Stimulated activated naive CD8-positive, alpha-beta T cell treated with anti-CD3 and anti-CD28 coated beads, Interleukin-15, amount 100 ng/mL, for 72 hours (primary cell): ENCODE measurements at regions not wholly inside any gene's neighbourhood (a gene's known extent, or its start where the extent isn't known, plus 50 kb on each side); places are given as distances from the start of the nearest gene placed in this dataset.

Experiments used
- ATAC-seq: fragments of 150-1000 bp; cut with Tn5 transposase; 2 replicates; pipeline ENCODE4 v1.10.0; 2021; ENCODE audit warnings: mild to moderate bottlenecking, moderate library complexity
- DNase-seq, 2 donors: peaks; one replicate each; pipeline ENCODE4 v3.0.0; 2021 to 2022
- H3K27ac Mint-ChIP-seq, 2 donors: one replicate each; pipeline ENCODE4 v1.8.0; 2022; ENCODE audit warnings: mild to moderate bottlenecking in 2 of 2, mixed read lengths in 2 of 2, moderate library complexity in 2 of 2
- H3K27me3 Mint-ChIP-seq: one replicate; pipeline ENCODE4 v1.8.0; 2022; ENCODE audit warnings: mixed read lengths
- H3K4me1 Mint-ChIP-seq: one replicate; pipeline ENCODE4 v1.8.0; 2022; ENCODE audit warnings: mild to moderate bottlenecking, mixed read lengths
- H3K4me3 Mint-ChIP-seq, 2 donors: one replicate each; pipeline ENCODE4 v1.8.0; 2022; ENCODE audit warnings: mild to moderate bottlenecking in 2 of 2, mixed read lengths in 2 of 2, moderate library complexity in 1 of 2
- H3K9me3 Mint-ChIP-seq, 2 donors: one replicate each; pipeline ENCODE4 v1.8.0; 2022; ENCODE audit warnings: mixed read lengths in 2 of 2

GRCh38 chr11:127307700-127308099, 307.1 kb upstream of the KIRREL3 start:
- ATAC-seq: no peak
- H3K27ac Mint-ChIP-seq: no peak overlapping the region
- no peaks in the 10 kb centered on the region for H3K4me1 Mint-ChIP-seq
- peaks cover under 1 to 5% of the 10 kb centered on the region in 2 donors for H3K9me3 Mint-ChIP-seq
- DNase-seq: no peak
- no peak overlapping the region for H3K4me3 Mint-ChIP-seq
- no peaks in the 10 kb centered on the region for H3K27me3 Mint-ChIP-seq

GRCh38 chr11:127304634-127305033, 304.1 kb upstream of the KIRREL3 start:
- no peaks in the 10 kb centered on the region for H3K4me1 Mint-ChIP-seq
- no peak overlapping the region for H3K4me3 Mint-ChIP-seq
- H3K9me3 Mint-ChIP-seq: peaks cover 0 to 3% of the 10 kb centered on the region in 2 donors
- DNase-seq: no peak
- H3K27ac Mint-ChIP-seq: no peak overlapping the region
- no peaks in the 10 kb centered on the region for H3K27me3 Mint-ChIP-seq
- no peak for ATAC-seq

GRCh38 chr11:127288926-127289325, 288.4 kb upstream of the KIRREL3 start:
- no peaks in the 10 kb centered on the region for H3K27me3 Mint-ChIP-seq
- H3K9me3 Mint-ChIP-seq: peaks cover 8 to 19% of the 10 kb centered on the region in 2 donors
- H3K4me3 Mint-ChIP-seq: no peak overlapping the region
- no peaks in the 10 kb centered on the region for H3K4me1 Mint-ChIP-seq
- ATAC-seq (no peak), DNase-seq (no peak)
- H3K27ac Mint-ChIP-seq: no peak overlapping the region

- H3K27ac Mint-ChIP-seq: no peak overlapping the region
- no peaks in the 10 kb centered on the region for H3K4me1 Mint-ChIP-seq
- ATAC-seq (no peak), DNase-seq (no peak)
- no peak overlapping the region for H3K4me3 Mint-ChIP-seq
- H3K27me3 Mint-ChIP-seq: no peaks in the 10 kb centered on the region
- H3K9me3 Mint-ChIP-seq: no peaks in the 10 kb centered on the region
Measured at GRCh38 chr11:127281534-127281933, 281.0 kb upstream of the KIRREL3 start.

- Mint-ChIP-seq H3K4me1 (no peaks in the 10 kb centered on the region), H3K4me3 (no peak overlapping the region), H3K27me3 (no peaks in the 10 kb centered on the region)
Measured at GRCh38 chr11:127275774-127276173, 275.2 kb upstream of the KIRREL3 start.

GRCh38 chr11:127274328-127274676, 273.7 kb upstream of the KIRREL3 start:
- DNase-seq (no peak), ATAC-seq (no peak)
- Mint-ChIP-seq H3K27ac (no peak overlapping the region), H3K27me3 (no peaks in the 10 kb centered on the region), H3K4me3 (no peak overlapping the region), H3K9me3 (no peaks in the 10 kb centered on the region), H3K4me1 (no peaks in the 10 kb centered on the region)

More at GRCh38 chr11:127275774-127276173, 275.2 kb upstream of the KIRREL3 start:
- Mint-ChIP-seq H3K9me3 (no peaks in the 10 kb centered on the region), H3K27ac (no peak overlapping the region)
- ATAC-seq: no peak
- DNase-seq: no peak

GRCh38 chr11:127273593-127274327, 273.2 kb upstream of the KIRREL3 start:
- ATAC-seq: no peak
- Mint-ChIP-seq H3K27me3 (no peaks in the 10 kb centered on the region), H3K9me3 (no peaks in the 10 kb centered on the region), H3K4me1 (no peaks in the 10 kb centered on the region), H3K4me3 (no peak overlapping the region), H3K27ac (no peak overlapping the region)
- no peak for DNase-seq

- H3K4me3 Mint-ChIP-seq: no peak overlapping the region
- H3K27me3 Mint-ChIP-seq: no peaks in the 10 kb centered on the region
- no peaks in the 10 kb centered on the region for H3K4me1 Mint-ChIP-seq
- no peak overlapping the region for H3K27ac Mint-ChIP-seq
- no peak for DNase-seq
- ATAC-seq: no peak
- peaks cover 0 to 10% of the 10 kb centered on the region in 2 donors for H3K9me3 Mint-ChIP-seq
Measured at GRCh38 chr11:127270851-127271250, 270.3 kb upstream of the KIRREL3 start.

GRCh38 chr11:127269911-127270310, 269.3 kb upstream of the KIRREL3 start:
- Mint-ChIP-seq H3K27me3 (no peaks in the 10 kb centered on the region), H3K9me3 (peaks cover 0 to 16% of the 10 kb centered on the region in 2 donors), H3K4me3 (no peak overlapping the region)

GRCh38 chr11:127268932-127269331, 268.4 kb upstream of the KIRREL3 start:
- Mint-ChIP-seq H3K9me3 (peaks cover 0 to 16% of the 10 kb centered on the region in 2 donors), H3K4me1 (no peaks in the 10 kb centered on the region), H3K27me3 (no peaks in the 10 kb centered on the region), H3K27ac (no peak overlapping the region), H3K4me3 (no peak overlapping the region)
- no peak for ATAC-seq
- no peak for DNase-seq

More at GRCh38 chr11:127269911-127270310, 269.3 kb upstream of the KIRREL3 start:
- DNase-seq (no peak), ATAC-seq (no peak)
- Mint-ChIP-seq H3K4me1 (no peaks in the 10 kb centered on the region), H3K27ac (no peak overlapping the region)

GRCh38 chr11:127268521-127268920, 268.0 kb upstream of the KIRREL3 start:
- Mint-ChIP-seq H3K4me3 (no peak overlapping the region), H3K27me3 (no peaks in the 10 kb centered on the region), H3K4me1 (no peaks in the 10 kb centered on the region), H3K27ac (no peak overlapping the region), H3K9me3 (peaks cover 0 to 16% of the 10 kb centered on the region in 2 donors)
- ATAC-seq: no peak
- no peak for DNase-seq

- Mint-ChIP-seq H3K9me3 (peaks cover 0 to 7% of the 10 kb centered on the region in 2 donors), H3K27ac (no peak overlapping the region), H3K27me3 (peaks cover 7% of the 10 kb centered on the region), H3K4me3 (no peak overlapping the region), H3K4me1 (no peaks in the 10 kb centered on the region)
- DNase-seq (no peak), ATAC-seq (no peak)
Measured at GRCh38 chr11:127259102-127259501, 258.5 kb upstream of the KIRREL3 start.

GRCh38 chr11:127255209-127255608, 254.6 kb upstream of the KIRREL3 start:
- DNase-seq (no peak), ATAC-seq (no peak)
- Mint-ChIP-seq H3K4me1 (no peaks in the 10 kb centered on the region), H3K27me3 (peaks cover 7% of the 10 kb centered on the region), H3K4me3 (no peak overlapping the region), H3K27ac (no peak overlapping the region), H3K9me3 (peaks cover 0 to 7% of the 10 kb centered on the region in 2 donors)

GRCh38 chr11:127252321-127252720, 251.8 kb upstream of the KIRREL3 start:
- no peak overlapping the region for H3K27ac Mint-ChIP-seq
- no peaks in the 10 kb centered on the region for H3K4me1 Mint-ChIP-seq
- no peaks in the 10 kb centered on the region for H3K27me3 Mint-ChIP-seq
- H3K4me3 Mint-ChIP-seq: no peak overlapping the region
- ATAC-seq: no peak
- no peaks in the 10 kb centered on the region for H3K9me3 Mint-ChIP-seq
- no peak for DNase-seq

- ATAC-seq: no peak
- Mint-ChIP-seq H3K4me3 (no peak overlapping the region), H3K27me3 (no peaks in the 10 kb centered on the region), H3K9me3 (no peaks in the 10 kb centered on the region), H3K4me1 (no peaks in the 10 kb centered on the region), H3K27ac (no peak overlapping the region)
- DNase-seq: no peak
Measured at GRCh38 chr11:127249576-127249975, 249.0 kb upstream of the KIRREL3 start.

GRCh38 chr11:127248476-127248875, 247.9 kb upstream of the KIRREL3 start:
- Mint-ChIP-seq H3K27ac (no peak overlapping the region), H3K9me3 (no peaks in the 10 kb centered on the region), H3K4me1 (no peaks in the 10 kb centered on the region), H3K27me3 (no peaks in the 10 kb centered on the region), H3K4me3 (no peak overlapping the region)
- DNase-seq (no peak), ATAC-seq (no peak)
